Endothelial cell of umbilical vein (primary cell): ENCODE measurements at regions not wholly inside any gene's neighbourhood (a gene's known extent, or its start where the extent isn't known, plus 50 kb on each side); places are given as distances from the start of the nearest gene placed in this dataset.

Experiments
- BruUV-seq: library from RNA; stranded (reverse); fragments of 400-500 nt; replicated peaks from 2 replicates; lab custom pipeline; 2021; lab: Mats Ljungman, UMichigan
- CTCF ChIA-PET: fragments of 300-600, 350-600 bp; sonication (Branson Sonifier 250); formaldehyde crosslinking; loops from one replicate; lab custom pipeline; 2021; ENCODE audit warnings: antibody characterized with exemption, inconsistent platforms; lab: Charles Lee
- POLR2A ChIA-PET: fragments of 300-600, 350-600 bp; sonication (Branson Sonifier 250); formaldehyde crosslinking; loops from one replicate; lab custom pipeline; 2021; ENCODE audit warnings: antibody characterized with exemption, inconsistent platforms; lab: Charles Lee
- DNase-seq: peaks from one replicate; pipeline ENCODE4 v3.0.0-alpha.2; 2011; ENCODE audit warnings: low read depth, low spot score
- FAIRE-seq: peaks from 2 replicates; lab custom pipeline; 2011; peaks lifted over from hg19 to GRCh38; lab: Jason Lieb, UNC
- H2AFZ ChIP-seq: 2 replicates; pipeline ENCODE4 v1.6.0; 2012; ENCODE audit warnings: low read depth, low read length, control low read depth, inconsistent platforms
- H3K27ac ChIP-seq: 2 replicates; pipeline ENCODE4 v1.5.1; 2011; ENCODE audit warnings: low read depth, mild to moderate bottlenecking, control low read depth, low read length, moderate library complexity; ENCODE audit not compliant: insufficient read depth
- H3K27me3 ChIP-seq, 2 experiments: 2 replicates each; pipeline versions ENCODE4 v1.6.0 to v1.6.1; 2011; ENCODE audit warnings: low read length in 2 of 2, mixed read lengths in 1 of 2; ENCODE audit not compliant: control insufficient read depth in 2 of 2, insufficient read depth in 2 of 2
- H3K36me3 ChIP-seq, 2 experiments: 2 replicates in 1 of 2; 3 replicates in 1 of 2; pipeline ENCODE4 v1.5.1; 2011; ENCODE audit warnings: low read length in 2 of 2, mild to moderate bottlenecking in 1 of 2, moderate library complexity in 1 of 2; ENCODE audit not compliant: control insufficient read depth in 2 of 2, insufficient read depth in 2 of 2; ENCODE audit errors: extremely low read depth in 1 of 2
- H3K4me1 ChIP-seq: 3 replicates; pipeline ENCODE4 v1.5.1; 2011; ENCODE audit warnings: mild to moderate bottlenecking, low read length; ENCODE audit not compliant: control insufficient read depth, insufficient read depth; ENCODE audit errors: extremely low read depth
- H3K4me2 ChIP-seq: 2 replicates; pipeline ENCODE4 v1.6.1; 2011; ENCODE audit warnings: low read length, control low read depth, mixed read lengths; ENCODE audit not compliant: insufficient read depth
- H3K4me3 ChIP-seq, 3 experiments: fragments of 200-600 bp in 1 of 3; sonication (generic), shearing (Covaris generic) in 1 of 3; replicated peaks in 1 of 3; 2 replicates each; pipeline ENCODE4 v1.5.1; 2011 to 2016; ENCODE audit warnings: control low read depth in 3 of 3, low read length in 3 of 3, mild to moderate bottlenecking in 2 of 3, inconsistent platforms in 1 of 3, low read depth in 1 of 3, moderate library complexity in 1 of 3; ENCODE audit not compliant: insufficient read depth in 1 of 3
- H3K79me2 ChIP-seq: 2 replicates; pipeline ENCODE4 v1.6.0; 2012; ENCODE audit warnings: low read length, inconsistent platforms; ENCODE audit not compliant: control insufficient read depth, insufficient read depth
- H3K9ac ChIP-seq: replicated peaks from 2 replicates; pipeline ENCODE3; 2011; ENCODE audit warnings: low read length, control low read depth; ENCODE audit not compliant: insufficient read depth; ENCODE audit errors: extremely low read depth
- H3K9me1 ChIP-seq: replicated peaks from 3 replicates; pipeline ENCODE4 v1.6.0; 2011; ENCODE audit warnings: mild to moderate bottlenecking, low read length; ENCODE audit not compliant: control insufficient read depth, insufficient read depth; ENCODE audit errors: extremely low read depth
- H3K9me3 ChIP-seq: replicated peaks from 2 replicates; pipeline ENCODE4 v1.5.1; 2012; ENCODE audit warnings: low read length, inconsistent platforms; ENCODE audit not compliant: control insufficient read depth, insufficient read depth
- H4K20me1 ChIP-seq: replicated peaks from 2 replicates; pipeline ENCODE3; 2011; ENCODE audit warnings: mild to moderate bottlenecking, low read length; ENCODE audit not compliant: control insufficient read depth, insufficient read depth; ENCODE audit errors: extremely low read depth
- EZH2 ChIP-seq: IDR thresholded peaks from 2 replicates; pipeline ENCODE4 v1.6.1; 2012; ENCODE audit warnings: borderline replicate concordance, low read depth, mild to moderate bottlenecking, moderate library complexity, low read length, inconsistent platforms; ENCODE audit not compliant: severe bottlenecking
- FOS ChIP-seq: IDR thresholded peaks from 2 replicates; pipeline ENCODE4 v1.6.1; 2011; ENCODE audit warnings: mild to moderate bottlenecking, low read length, moderate library complexity, borderline replicate concordance; ENCODE audit not compliant: insufficient read depth
- GATA2 ChIP-seq: IDR thresholded peaks from 2 replicates; pipeline ENCODE4 v1.7.0; 2011; ENCODE audit warnings: low read depth, mild to moderate bottlenecking, moderate library complexity, mixed read lengths, low read length; ENCODE audit not compliant: insufficient read length, insufficient read depth
- JUN ChIP-seq: IDR thresholded peaks from 2 replicates; pipeline ENCODE4 v1.6.1; 2011; ENCODE audit warnings: borderline replicate concordance, low read depth; ENCODE audit not compliant: insufficient read length, insufficient read depth
- MYC ChIP-seq: IDR thresholded peaks from one replicate; pipeline ENCODE4 v1.6.1; 2011; ENCODE audit warnings: mild to moderate bottlenecking, low read depth, low read length
- POLR2A ChIP-seq: IDR thresholded peaks from 2 replicates; pipeline ENCODE4 v1.6.1; 2012; ENCODE audit warnings: low read depth, mild to moderate bottlenecking, control low read depth, low read length
- POLR2AphosphoS5 ChIP-seq: IDR thresholded peaks from 2 replicates; pipeline ENCODE4 v1.6.1; 2012; ENCODE audit warnings: low read depth, mild to moderate bottlenecking, control low read depth, low read length, moderate library complexity; ENCODE audit not compliant: insufficient read depth
- dilution Hi-C: fragments of 300-500 bp; cut with MboI; formaldehyde crosslinking; loops from one replicate; pipeline ENCODE4 v1.15.0; 2019; ENCODE audit warnings: low sequenced_read_pairs; ENCODE audit not compliant: extremely low pct_ligation_motif_present
- intact Hi-C: fragments of 100-400 bp; cut with micrococcal nuclease; formaldehyde crosslinking; loops from one replicate; pipeline ENCODE4 v1.10.0; 2022
- TF ChIP-seq, protein P1 (sequence below): IDR thresholded peaks from 2 replicates; pipeline ENCODE4 v1.6.1; 2011; ENCODE audit not compliant: insufficient read depth, insufficient read length
- TF ChIP-seq, protein P2 (sequence below), 2 donors: IDR thresholded peaks; 1 replicate in 1 of 2; 2 replicates in 1 of 2; pipeline ENCODE4 v1.5.1; 2011; ENCODE audit warnings: low read length in 2 of 2, mild to moderate bottlenecking in 2 of 2, moderate library complexity in 2 of 2, control low read depth in 1 of 2, inconsistent platforms in 1 of 2, low read depth in 1 of 2; ENCODE audit not compliant: insufficient read depth in 1 of 2; ENCODE audit errors: extremely low read depth in 1 of 2

GRCh38 chr17:63191610-63192009 lies 225.6 kb downstream of the TANC2 start:
- DNase-seq (no peak), FAIRE-seq (no peak)
- CTCF ChIA-PET: no interaction called here
- TF ChIP-seq MYC: no peak
- TF ChIP-seq POLR2A: no peak
- TF ChIP-seq, protein P1, sequence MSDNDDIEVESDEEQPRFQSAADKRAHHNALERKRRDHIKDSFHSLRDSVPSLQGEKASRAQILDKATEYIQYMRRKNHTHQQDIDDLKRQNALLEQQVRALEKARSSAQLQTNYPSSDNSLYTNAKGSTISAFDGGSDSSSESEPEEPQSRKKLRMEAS: no peak
- no peak for TF ChIP-seq POLR2AphosphoS5
- TF ChIP-seq FOS: no peak
- TF ChIP-seq, protein P2, sequence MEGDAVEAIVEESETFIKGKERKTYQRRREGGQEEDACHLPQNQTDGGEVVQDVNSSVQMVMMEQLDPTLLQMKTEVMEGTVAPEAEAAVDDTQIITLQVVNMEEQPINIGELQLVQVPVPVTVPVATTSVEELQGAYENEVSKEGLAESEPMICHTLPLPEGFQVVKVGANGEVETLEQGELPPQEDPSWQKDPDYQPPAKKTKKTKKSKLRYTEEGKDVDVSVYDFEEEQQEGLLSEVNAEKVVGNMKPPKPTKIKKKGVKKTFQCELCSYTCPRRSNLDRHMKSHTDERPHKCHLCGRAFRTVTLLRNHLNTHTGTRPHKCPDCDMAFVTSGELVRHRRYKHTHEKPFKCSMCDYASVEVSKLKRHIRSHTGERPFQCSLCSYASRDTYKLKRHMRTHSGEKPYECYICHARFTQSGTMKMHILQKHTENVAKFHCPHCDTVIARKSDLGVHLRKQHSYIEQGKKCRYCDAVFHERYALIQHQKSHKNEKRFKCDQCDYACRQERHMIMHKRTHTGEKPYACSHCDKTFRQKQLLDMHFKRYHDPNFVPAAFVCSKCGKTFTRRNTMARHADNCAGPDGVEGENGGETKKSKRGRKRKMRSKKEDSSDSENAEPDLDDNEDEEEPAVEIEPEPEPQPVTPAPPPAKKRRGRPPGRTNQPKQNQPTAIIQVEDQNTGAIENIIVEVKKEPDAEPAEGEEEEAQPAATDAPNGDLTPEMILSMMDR (IDR thresholded peaks at IDR 0.05; ENCODE audit: extremely low read depth in 1 of 2, insufficient read depth in 1 of 2, low read depth in 1 of 2, low read length in 2 of 2): no peak
- TF ChIP-seq GATA2: no peak
- TF ChIP-seq JUN: no peak
- TF ChIP-seq EZH2: no peak
- H3K9me3 ChIP-seq: no peaks in the 10 kb centered on the region
- dilution Hi-C loops (no loop called here), intact Hi-C loops (no loop called here)
- H3K36me3 ChIP-seq: no peaks in the 10 kb centered on the region
- H2AFZ ChIP-seq: no peak overlapping the region
- H3K4me3 ChIP-seq: no peak overlapping the region
- no peaks in the 10 kb centered on the region for H3K27me3 ChIP-seq
- no peaks in the 10 kb centered on the region for H4K20me1 ChIP-seq
- H3K79me2 ChIP-seq: no peaks in the 10 kb centered on the region
- no peak overlapping the region for H3K4me2 ChIP-seq
- BruUV-seq: no TSS peak
- H3K9ac ChIP-seq: no peak overlapping the region
- no peaks in the 10 kb centered on the region for H3K4me1 ChIP-seq
- H3K27ac ChIP-seq: no peak overlapping the region
- no peaks in the 10 kb centered on the region for H3K9me1 ChIP-seq
- POLR2A ChIA-PET: no interaction called here
